Posterior vena cava (tissue), 2 donors: ENCODE measurements at regions not wholly inside any gene's neighbourhood (a gene's known extent, or its start where the extent isn't known, plus 50 kb on each side); places are given as distances from the start of the nearest gene placed in this dataset.

Experiments used
- DNase-seq: peaks from one replicate; pipeline ENCODE4 v3.0.0-alpha.2; 2020; ENCODE audit warnings: low spot score
- intact Hi-C, 2 donors: fragments of 100-400 bp; cut with DNase I; formaldehyde crosslinking; loops; one replicate each; pipeline versions ENCODE4 v1.14.1 to v1.14.2; 2022 to 2023
- donor health status: DM: yes; HTN: yes; CAD: no.
- donor health status: DM: yes; HTN: yes; CAD: no.

GRCh38 chr9:13705373-13705772 lies 425.9 kb upstream of the MPDZ start:
- DNase-seq, result no peak

GRCh38 chr9:13690595-13690994 lies 411.1 kb upstream of the MPDZ start:
- DNase-seq, result no peak
- intact Hi-C loops, result no loop called here

More at GRCh38 chr9:13705373-13705772, 425.9 kb upstream of the MPDZ start:
- intact Hi-C loops, result no loop called here

GRCh38 chr9:13689925-13690324 lies 410.4 kb upstream of the MPDZ start:
- no peak for DNase-seq
- intact Hi-C loops, result no loop called here

- no peak for DNase-seq
- intact Hi-C loops, result no loop called here
These were observed 409.6 kb upstream of the MPDZ start for GRCh38 chr9:13688990-13689600.

- intact Hi-C loops, result no loop called here
- no peak for DNase-seq
These were observed 408.9 kb upstream of the MPDZ start for GRCh38 chr9:13688223-13688989.

GRCh38 chr9:13684656-13685055 lies 405.2 kb upstream of the MPDZ start:
- intact Hi-C loops, result no loop called here
- no peak for DNase-seq

- intact Hi-C loops, result no loop called here
- DNase-seq, result no peak
These were observed 398.3 kb upstream of the MPDZ start for GRCh38 chr9:13677801-13678200.

- intact Hi-C loops, result no loop called here
These were observed 396.1 kb upstream of the MPDZ start for GRCh38 chr9:13675638-13676000.

GRCh38 chr9:13674926-13675637 lies 395.6 kb upstream of the MPDZ start:
- intact Hi-C loops, result no loop called here
- DNase-seq, result no peak

More at GRCh38 chr9:13675638-13676000, 396.1 kb upstream of the MPDZ start:
- DNase-seq, result no peak

GRCh38 chr9:13673348-13673747 lies 393.9 kb upstream of the MPDZ start:
- no peak for DNase-seq
- intact Hi-C loops, result no loop called here

GRCh38 chr9:13665418-13666066 lies 386.1 kb upstream of the MPDZ start:
- intact Hi-C loops, result no loop called here
- DNase-seq, result no peak

GRCh38 chr9:13661014-13661413 lies 381.5 kb upstream of the MPDZ start:
- DNase-seq, result no peak
- intact Hi-C loops, result no loop called here

GRCh38 chr9:13651969-13652663 lies 372.6 kb upstream of the MPDZ start:
- no peak for DNase-seq
- intact Hi-C loops, result no loop called here

GRCh38 chr9:13651526-13651925 lies 372.0 kb upstream of the MPDZ start:
- intact Hi-C loops, result no loop called here
- no peak for DNase-seq

- intact Hi-C loops, result no loop called here
- DNase-seq, result no peak
These were observed 369.2 kb upstream of the MPDZ start for GRCh38 chr9:13648676-13649075.

- intact Hi-C loops, result no loop called here
These were observed 368.6 kb upstream of the MPDZ start for GRCh38 chr9:13648068-13648467.

GRCh38 chr9:13646500-13647021 lies 367.1 kb upstream of the MPDZ start:
- no peak for DNase-seq
- intact Hi-C loops, result no loop called here

More at GRCh38 chr9:13648068-13648467, 368.6 kb upstream of the MPDZ start:
- DNase-seq, result no peak

- intact Hi-C loops, result no loop called here
These were observed 366.1 kb upstream of the MPDZ start for GRCh38 chr9:13645557-13645956.

GRCh38 chr9:13644675-13645074 lies 365.2 kb upstream of the MPDZ start:
- DNase-seq, result no peak
- intact Hi-C loops, result no loop called here

More at GRCh38 chr9:13645557-13645956, 366.1 kb upstream of the MPDZ start:
- no peak for DNase-seq
